HG03159 (cell line): ENCODE measurements at regions not wholly inside any gene's neighbourhood (a gene's known extent, or its start where the extent isn't known, plus 50 kb on each side); places are given as distances from the start of the nearest gene placed in this dataset.
"Not testable (repeated sequence)": the region's sequence is repeated elsewhere in the genome, so short reads cannot be mapped to it uniquely, and the experiment has no call there.

Experiments used
- ATAC-seq: cut with Tn5 transposase; IDR thresholded peaks from one replicate; pipeline ENCODE4 v1.9.1; 2021; ENCODE audit warnings: mild to moderate bottlenecking, moderate library complexity; ENCODE audit not compliant: unreplicated experiment

DNA sequence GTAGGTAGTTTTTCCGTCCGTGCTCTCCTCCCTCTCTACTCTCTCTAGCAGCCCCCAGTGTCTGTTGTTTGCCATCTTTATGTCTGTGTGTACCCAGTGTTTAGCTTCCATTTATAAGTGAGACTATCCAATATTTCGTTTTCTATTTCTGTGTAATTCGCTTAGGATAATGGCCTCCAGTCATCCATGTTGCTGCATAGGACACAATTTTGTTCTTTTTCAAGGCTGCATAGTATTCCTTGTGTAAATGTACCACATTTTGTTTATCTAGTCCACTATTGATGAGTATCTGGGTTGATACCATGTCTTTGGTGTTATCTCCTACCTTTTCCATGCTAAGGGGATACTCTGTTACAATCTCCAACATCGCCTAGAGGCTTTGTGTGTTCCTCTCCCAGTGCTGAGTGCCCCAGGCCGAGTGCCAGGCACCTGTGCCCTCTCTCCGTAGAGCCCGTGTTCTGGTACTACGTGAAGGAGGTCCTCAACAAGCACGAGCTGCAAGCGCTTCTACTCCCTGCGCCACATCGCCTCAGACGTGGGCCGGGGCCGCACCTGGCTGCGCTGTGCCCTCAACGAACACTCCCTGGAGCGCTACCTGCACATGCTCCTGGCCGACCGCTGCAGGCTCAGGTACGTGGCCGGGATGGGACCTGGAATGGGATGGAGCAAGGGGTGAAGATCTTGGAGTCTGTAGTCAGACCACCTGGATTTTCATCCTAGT lies 51.0 kb downstream of the NPIPB11 start:
- ATAC-seq: not testable (repeated sequence)

GRCh38 chr16:29354449-29354848 lies 52.1 kb downstream of the NPIPB11 start:
- not testable (repeated sequence) for ATAC-seq

GRCh38 chr16:29352617-29352999 lies 53.9 kb downstream of the NPIPB11 start:
- not testable (repeated sequence) for ATAC-seq

DNA sequence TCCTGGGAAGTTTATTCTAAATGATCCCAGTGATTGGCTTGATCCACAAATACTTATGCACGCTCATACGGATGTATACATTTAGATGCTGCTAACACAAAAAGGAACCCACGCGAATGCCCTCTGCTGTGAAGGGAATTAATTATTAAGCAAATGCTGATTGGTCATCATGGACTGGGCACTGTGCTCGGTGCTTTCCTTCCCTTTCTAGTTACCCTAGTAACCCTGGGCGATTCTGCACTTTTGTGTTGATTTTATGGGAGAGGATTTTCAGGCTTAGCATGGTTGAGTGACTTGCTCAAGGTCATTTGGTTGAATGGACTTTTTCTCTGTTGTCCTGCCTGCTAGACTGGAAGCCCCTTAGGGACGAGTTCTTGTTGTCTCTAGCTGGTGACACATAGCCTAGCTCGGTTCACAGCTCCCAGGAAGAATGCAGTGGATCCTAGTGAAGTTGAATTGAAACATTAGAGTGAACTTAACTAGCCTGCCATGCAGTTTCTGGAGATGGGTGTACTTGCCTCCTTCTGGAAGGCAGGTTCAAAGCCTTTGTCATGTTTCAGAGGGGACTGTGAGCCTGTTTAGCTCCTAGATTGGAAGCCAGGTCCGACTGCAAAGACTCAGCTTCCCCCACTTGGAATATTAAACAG lies 54.4 kb downstream of the NPIPB11 start:
- not testable (repeated sequence) for ATAC-seq

GRCh38 chr16:29351271-29351969 lies 55.1 kb downstream of the NPIPB11 start:
- ATAC-seq: not testable (repeated sequence)

DNA sequence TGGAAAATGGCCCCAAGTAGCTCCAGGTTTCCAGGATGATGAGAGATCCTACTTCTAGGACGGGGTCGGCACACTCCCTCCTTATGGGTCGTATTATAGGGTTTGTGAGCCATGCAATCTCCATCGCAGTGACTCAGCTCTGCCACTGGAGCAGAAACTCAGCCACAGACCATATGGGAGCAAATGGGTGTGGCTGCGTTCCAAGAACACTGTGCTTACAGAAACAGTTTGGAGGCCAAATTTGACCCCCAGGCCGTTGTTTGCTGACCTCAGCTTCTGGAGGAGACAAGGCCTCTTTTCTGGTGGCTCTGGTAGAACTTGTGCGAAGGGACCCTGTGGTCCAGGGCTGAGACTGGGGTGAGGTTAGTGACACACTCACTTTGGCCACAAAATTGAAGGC lies 56.5 kb downstream of the NPIPB11 start:
- ATAC-seq: not testable (repeated sequence)

DNA sequence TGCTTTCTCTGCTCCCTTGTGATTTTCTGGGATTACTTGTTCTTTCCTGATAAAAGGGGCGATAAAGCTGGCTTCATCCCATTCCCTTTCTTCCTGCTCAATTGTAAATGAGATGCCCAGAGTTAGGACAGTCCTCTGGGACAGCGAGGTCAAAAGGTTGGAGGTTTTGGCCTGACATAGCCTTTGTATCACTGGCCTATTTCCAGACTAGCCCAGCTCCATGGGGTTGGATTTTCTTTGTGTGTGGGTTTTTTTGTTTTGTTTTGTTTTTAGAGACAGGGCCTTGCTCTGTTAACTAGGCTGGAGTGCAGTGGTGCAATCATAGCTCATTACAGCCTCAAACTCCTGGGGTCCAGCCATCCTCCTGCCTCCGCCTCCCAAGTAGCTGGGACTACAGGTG lies 57.8 kb downstream of the NPIPB11 start:
- ATAC-seq: not testable (repeated sequence)

- ATAC-seq: not testable (repeated sequence)
These were observed 58.3 kb downstream of the NPIPB11 start for GRCh38 chr16:29348123-29348690.

DNA sequence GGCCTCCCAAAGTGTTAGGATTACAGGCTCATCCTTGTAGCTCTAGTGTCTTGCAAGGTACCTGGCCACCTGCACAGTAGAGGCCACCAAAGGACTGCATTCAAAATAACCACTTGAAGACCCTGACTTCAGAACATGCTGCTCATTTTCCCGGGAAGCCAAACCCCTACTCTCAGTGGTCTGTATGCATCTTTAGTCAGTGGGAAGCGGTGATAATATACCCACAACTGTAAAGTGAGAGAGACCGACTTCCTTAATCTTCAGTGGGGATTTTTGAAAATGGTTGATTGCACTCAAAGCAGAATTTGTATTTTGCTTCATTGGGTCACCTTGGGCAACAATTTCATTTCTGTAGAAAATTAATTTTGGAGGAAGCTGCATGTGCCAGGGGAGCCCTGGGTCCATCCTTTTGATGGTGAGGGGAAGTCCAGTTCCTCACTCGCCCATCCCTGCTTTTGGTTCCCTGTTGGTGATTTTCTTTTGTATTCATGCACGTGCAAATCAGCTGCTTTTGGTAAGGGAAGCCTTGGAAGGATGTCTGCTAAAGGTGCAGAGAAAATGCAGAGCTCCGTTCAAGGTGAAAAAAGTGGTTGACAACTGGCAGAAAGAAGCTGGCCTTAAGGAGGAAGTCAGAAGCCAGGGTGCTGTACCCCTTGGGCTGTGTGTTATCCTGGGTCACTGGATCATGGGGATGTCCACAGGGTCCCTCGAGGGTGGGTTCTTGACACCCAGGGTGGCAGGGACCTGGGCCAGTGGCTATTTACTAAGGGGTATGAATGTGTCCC lies 59.5 kb downstream of the NPIPB11 start:
- ATAC-seq: not testable (repeated sequence)

DNA sequence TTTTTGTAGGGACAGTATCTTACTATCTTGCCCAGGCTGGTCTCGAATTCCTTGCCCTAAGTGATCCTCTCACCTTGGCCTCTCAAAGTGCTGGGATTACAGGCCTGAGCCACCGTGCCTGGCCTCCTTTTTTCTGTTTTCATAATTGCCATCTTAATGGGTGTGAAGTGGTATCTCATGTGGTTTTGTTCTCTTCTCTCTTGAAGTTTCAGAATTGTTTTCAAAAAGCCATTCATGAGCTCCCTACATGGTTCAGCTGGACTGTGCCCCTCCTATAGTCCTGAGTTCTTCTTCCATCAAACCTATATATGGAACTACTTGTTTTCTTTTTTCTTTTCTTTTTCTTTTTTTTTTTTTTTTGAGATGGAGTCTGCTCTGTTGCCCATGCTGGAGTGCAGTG lies 60.3 kb downstream of the NPIPB11 start:
- not testable (repeated sequence) for ATAC-seq

- not testable (repeated sequence) for ATAC-seq
These were observed 63.6 kb downstream of the NPIPB11 start for GRCh38 chr16:29342937-29343336.

- not testable (repeated sequence) for ATAC-seq
These were observed 65.6 kb downstream of the NPIPB11 start for GRCh38 chr16:29340779-29341438.

DNA sequence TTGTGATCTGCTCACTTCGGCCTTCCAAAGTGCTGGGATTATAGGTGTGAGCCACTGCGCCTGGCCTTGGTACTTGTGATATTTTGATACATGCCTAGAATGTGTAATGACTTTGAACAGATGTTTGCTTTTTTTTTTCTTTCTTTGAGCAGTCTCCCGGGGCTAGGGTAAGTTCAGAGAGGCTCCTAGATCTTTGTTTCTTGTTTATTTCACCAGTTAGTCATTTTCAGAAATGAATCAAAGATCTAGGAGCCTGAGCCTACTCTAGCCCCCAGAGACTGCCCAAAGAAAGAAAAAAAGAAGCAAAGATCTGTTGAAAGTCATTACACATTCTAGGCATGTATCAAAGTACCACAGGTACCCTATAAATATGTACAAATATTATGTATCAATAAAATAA lies 66.3 kb downstream of the NPIPB11 start:
- ATAC-seq: not testable (repeated sequence)

GRCh38 chr16:29338821-29339700 lies 67.5 kb downstream of the NPIPB11 start:
- ATAC-seq: peak; percentile 78

DNA sequence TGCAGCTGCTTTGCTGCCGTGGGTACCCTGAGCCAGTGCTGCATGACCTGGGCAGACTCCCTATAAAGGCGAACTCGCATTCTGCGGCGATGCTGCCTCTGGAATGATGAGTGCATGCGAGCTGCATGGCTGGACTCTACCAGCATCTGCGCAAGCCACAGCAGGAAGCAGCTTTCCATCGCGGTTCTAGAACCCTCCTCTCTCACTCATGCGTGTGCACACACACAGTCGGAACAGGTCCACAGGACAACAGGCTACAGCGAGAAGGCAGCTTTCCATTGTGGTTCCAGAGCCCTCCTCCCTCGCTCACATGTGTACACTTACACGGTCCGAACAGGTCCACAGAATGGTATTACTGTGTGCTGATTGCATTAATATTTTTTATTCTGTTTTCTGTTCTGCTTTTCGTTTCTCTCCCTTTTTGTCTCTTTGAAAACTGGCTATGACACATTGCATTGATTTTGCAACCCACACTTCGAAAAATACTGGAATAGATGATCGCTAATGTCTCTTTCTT lies 69.1 kb downstream of the NPIPB11 start:
- not testable (repeated sequence) for ATAC-seq

DNA sequence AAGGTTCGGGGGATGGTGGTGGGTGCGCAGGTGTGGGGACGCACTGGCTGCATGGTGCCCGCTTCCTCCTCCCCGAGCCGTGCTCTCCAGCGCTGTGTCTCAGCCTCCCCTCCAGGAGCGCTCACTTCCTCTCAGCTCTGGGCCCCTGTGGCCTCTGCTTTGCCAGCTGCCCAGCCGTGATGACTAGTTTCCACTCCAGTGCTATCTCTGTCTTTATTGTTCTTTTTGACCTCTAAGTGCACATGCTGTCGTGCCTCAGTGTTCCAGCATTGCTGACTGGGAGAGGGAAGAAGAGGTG lies 71.0 kb downstream of the NPIPB11 start:
- ATAC-seq: not testable (repeated sequence)

DNA sequence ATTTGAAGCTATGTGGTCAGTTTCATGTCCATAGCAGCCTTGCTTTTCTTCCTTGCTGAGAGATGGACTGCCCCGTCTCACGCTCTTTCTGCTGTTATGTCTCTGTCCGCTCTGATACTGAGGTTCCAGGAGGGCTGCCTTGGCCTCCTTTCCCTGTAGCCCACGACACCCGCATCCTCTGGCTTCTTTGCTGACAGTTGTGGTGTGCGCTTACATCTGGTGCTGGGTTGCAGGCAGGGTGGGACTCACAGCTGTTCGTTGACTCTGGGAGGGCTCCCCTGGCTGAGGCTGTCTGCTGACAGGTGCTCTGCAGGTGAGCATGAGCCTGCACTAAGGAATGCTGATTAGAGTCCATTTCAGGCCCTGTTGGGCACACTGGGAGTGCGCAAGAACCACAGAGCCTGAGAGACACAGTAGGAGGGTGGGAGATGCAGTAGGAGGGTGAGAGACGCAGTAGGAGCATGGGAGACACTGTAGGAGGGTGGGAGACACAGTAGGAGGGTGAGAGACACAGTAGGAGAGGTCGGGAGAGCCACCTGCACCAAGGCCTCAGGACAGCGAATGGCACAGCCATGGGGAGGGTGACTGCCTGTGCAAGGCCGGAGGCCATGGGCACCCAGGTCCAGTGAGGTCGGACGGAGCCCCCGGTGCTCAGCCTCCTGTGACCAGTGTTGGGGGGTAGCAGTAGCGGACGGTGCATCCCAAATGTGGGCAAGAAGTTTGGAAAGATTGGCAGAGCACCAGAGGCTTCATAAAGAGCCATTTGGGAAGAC lies 71.5 kb downstream of the NPIPB11 start:
- not testable (repeated sequence) for ATAC-seq

DNA sequence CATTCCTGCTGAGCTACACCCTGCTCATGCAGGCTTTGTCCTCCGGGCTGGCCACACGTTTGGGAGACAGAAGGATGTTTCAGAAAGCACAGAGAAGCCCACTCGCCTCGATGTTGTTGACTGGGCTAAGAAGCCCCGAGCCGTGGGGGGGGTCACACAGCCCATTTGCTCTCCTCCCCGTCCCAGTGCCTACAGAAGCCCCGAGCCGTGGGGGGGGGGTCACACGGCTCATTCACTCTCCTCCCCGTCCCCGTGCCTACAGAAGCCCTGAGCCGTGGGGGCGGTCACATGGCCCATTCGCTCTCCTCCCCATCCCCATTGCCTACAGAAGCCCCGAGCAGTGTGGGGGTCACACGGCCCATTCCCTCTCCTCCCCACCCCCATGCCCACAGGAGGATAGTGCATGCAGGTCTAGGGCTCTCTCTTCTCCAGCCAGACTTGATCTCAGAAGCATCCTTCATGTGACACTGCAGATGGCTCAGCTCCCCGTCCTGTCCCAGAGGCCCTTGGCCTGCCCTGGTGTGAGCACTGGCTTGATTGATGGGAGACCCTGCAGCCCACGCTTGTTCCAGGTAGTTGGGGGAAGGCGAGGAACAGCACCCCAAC lies 72.9 kb downstream of the NPIPB11 start:
- not testable (repeated sequence) for ATAC-seq
